H9 (cell line): ENCODE measurements at regions not wholly inside any gene's neighbourhood (a gene's known extent, or its start where the extent isn't known, plus 50 kb on each side); places are given as distances from the start of the nearest gene placed in this dataset.

Experiments
- DNase-seq: peaks from one replicate; pipeline ENCODE4 v3.0.0-alpha.2; 2017
- H2AFZ ChIP-seq: one replicate; pipeline ENCODE4 v1.6.1; 2013; ENCODE audit warnings: mild to moderate bottlenecking, low read length, control low read depth, moderate library complexity
- H2AK5ac ChIP-seq: 2 replicates; pipeline ENCODE4 v1.6.1; 2013; ENCODE audit warnings: low read length, control low read depth, mixed read lengths; ENCODE audit not compliant: insufficient read length
- H2BK120ac ChIP-seq: one replicate; pipeline ENCODE4 v1.6.1; 2013; ENCODE audit warnings: low read depth, mild to moderate bottlenecking, low read length, control low read depth, inconsistent platforms; ENCODE audit not compliant: poor library complexity, severe bottlenecking
- H2BK12ac ChIP-seq: 2 replicates; pipeline ENCODE4 v1.6.1; 2013; ENCODE audit warnings: low read length, control low read depth, mixed read lengths, low read depth; ENCODE audit not compliant: insufficient read length
- H2BK15ac ChIP-seq: 2 replicates; pipeline ENCODE4 v1.6.1; 2013; ENCODE audit warnings: low read depth, low read length, control low read depth
- H2BK20ac ChIP-seq: one replicate; pipeline ENCODE4 v1.6.1; 2013; ENCODE audit warnings: low read depth, mild to moderate bottlenecking, low read length, control low read depth, inconsistent platforms; ENCODE audit not compliant: poor library complexity, severe bottlenecking
- H2BK5ac ChIP-seq: 2 replicates; pipeline ENCODE4 v1.6.1; 2013; ENCODE audit warnings: low read length, control low read depth, mixed read lengths; ENCODE audit not compliant: insufficient read length
- H3K14ac ChIP-seq: 2 replicates; pipeline ENCODE4 v1.6.1; 2013; ENCODE audit warnings: low read length, control low read depth; ENCODE audit not compliant: insufficient read depth
- H3K18ac ChIP-seq: 2 replicates; pipeline ENCODE4 v1.6.1; 2013; ENCODE audit warnings: low read depth, mild to moderate bottlenecking, mixed read lengths, low read length, control low read depth; ENCODE audit not compliant: insufficient read length
- H3K23ac ChIP-seq: 2 replicates; pipeline ENCODE4 v1.6.1; 2013; ENCODE audit warnings: low read length, control low read depth, mixed read lengths, low read depth; ENCODE audit not compliant: insufficient read length
- H3K23me2 ChIP-seq: 2 replicates; pipeline ENCODE4 v1.6.1; 2013; ENCODE audit warnings: low read depth, mild to moderate bottlenecking, mixed read lengths, low read length, control low read depth; ENCODE audit not compliant: insufficient read length, poor library complexity, severe bottlenecking
- H3K27ac ChIP-seq: 2 replicates; pipeline ENCODE4 v1.5.1; 2013; ENCODE audit warnings: low read length, control low read depth, mixed read lengths, low read depth; ENCODE audit not compliant: insufficient read length
- H3K27me3 ChIP-seq: 2 replicates; pipeline ENCODE4 v1.6.1; 2013; ENCODE audit warnings: low read length, control low read depth, inconsistent platforms; ENCODE audit not compliant: insufficient read depth
- H3K4ac ChIP-seq: 2 replicates; pipeline ENCODE4 v1.6.1; 2013; ENCODE audit warnings: low read depth, mild to moderate bottlenecking, control low read depth, inconsistent platforms, low read length, moderate library complexity
- H3K4me1 ChIP-seq: 2 replicates; pipeline ENCODE4 v1.6.1; 2013; ENCODE audit warnings: low read length, control low read depth, inconsistent platforms; ENCODE audit not compliant: insufficient read depth
- H3K4me2 ChIP-seq: 2 replicates; pipeline ENCODE4 v1.6.1; 2013; ENCODE audit warnings: low read length, control low read depth, mixed read lengths; ENCODE audit not compliant: insufficient read length, insufficient read depth
- H3K56ac ChIP-seq: 2 replicates; pipeline ENCODE4 v1.6.1; 2013; ENCODE audit warnings: low read depth, mild to moderate bottlenecking, mixed read lengths, low read length, control low read depth; ENCODE audit not compliant: insufficient read length
- H3K79me1 ChIP-seq: 2 replicates; pipeline ENCODE4 v1.6.1; 2013; ENCODE audit warnings: low read depth, mild to moderate bottlenecking, moderate library complexity, low read length, control low read depth, inconsistent platforms; ENCODE audit not compliant: insufficient read depth, poor library complexity, severe bottlenecking
- H3K79me2 ChIP-seq: 2 replicates; pipeline ENCODE4 v1.6.1; 2013; ENCODE audit warnings: low read length, control low read depth, inconsistent platforms; ENCODE audit not compliant: insufficient read depth
- H3K9ac ChIP-seq: 2 replicates; pipeline ENCODE4 v1.6.1; 2013; ENCODE audit warnings: low read length, control low read depth, mixed read lengths; ENCODE audit not compliant: insufficient read length; ENCODE audit errors: extremely low read depth
- H3K9me3 ChIP-seq: one replicate; pipeline ENCODE4 v1.6.1; 2013; ENCODE audit warnings: low read depth, low read length, inconsistent platforms; ENCODE audit not compliant: control insufficient read depth
- H3T11ph ChIP-seq: one replicate; pipeline ENCODE4 v1.6.1; 2013; ENCODE audit warnings: mild to moderate bottlenecking, low read length, control low read depth, inconsistent platforms
- H4K20me1 ChIP-seq: one replicate; pipeline ENCODE4 v1.6.1; 2013; ENCODE audit not compliant: control insufficient read depth, insufficient read length, insufficient read depth
- H4K5ac ChIP-seq: 2 replicates; pipeline ENCODE4 v1.6.1; 2013; ENCODE audit warnings: low read depth, mild to moderate bottlenecking, mixed read lengths, low read length, control low read depth; ENCODE audit not compliant: insufficient read length
- H4K8ac ChIP-seq: replicated peaks from 2 replicates; pipeline ENCODE4 v1.6.1; 2013; ENCODE audit warnings: low read length, control low read depth, mixed read lengths, low read depth; ENCODE audit not compliant: insufficient read length
- H4K91ac ChIP-seq: 2 replicates; pipeline ENCODE4 v1.6.1; 2013; ENCODE audit warnings: low read depth, mild to moderate bottlenecking, moderate library complexity, mixed read lengths, low read length, control low read depth; ENCODE audit not compliant: insufficient read length
- H3K27ac Mint-ChIP-seq, 3 experiments: 2 replicates in 2 of 3; 3 replicates in 1 of 3; pipeline ENCODE4 v1.8.0; 2020 to 2021; ENCODE audit warnings: mixed read lengths in 3 of 3, mild to moderate bottlenecking in 1 of 3, moderate library complexity in 1 of 3
- H3K27me3 Mint-ChIP-seq: 2 replicates; pipeline ENCODE4 v1.8.0; 2021; ENCODE audit warnings: low read depth, mild to moderate bottlenecking, moderate library complexity, mixed read lengths
- H3K36me3 Mint-ChIP-seq, 3 experiments: 2 replicates in 2 of 3; 3 replicates in 1 of 3; pipeline ENCODE4 v1.8.0; 2020 to 2021; ENCODE audit warnings: low read depth in 3 of 3, mixed read lengths in 3 of 3; ENCODE audit not compliant: insufficient read depth in 1 of 3
- H3K4me1 Mint-ChIP-seq, 2 experiments: 2 replicates each; pipeline ENCODE4 v1.8.0; 2020; ENCODE audit warnings: mixed read lengths in 2 of 2
- H3K4me3 Mint-ChIP-seq, 2 experiments: 2 replicates in 1 of 2; 3 replicates in 1 of 2; pipeline ENCODE4 v1.8.0; 2020 to 2021; ENCODE audit warnings: mild to moderate bottlenecking in 2 of 2, mixed read lengths in 2 of 2, moderate library complexity in 1 of 2
- H3K9me3 Mint-ChIP-seq, 2 experiments: 2 replicates in 1 of 2; 3 replicates in 1 of 2; pipeline ENCODE4 v1.8.0; 2020; ENCODE audit warnings: mild to moderate bottlenecking in 2 of 2, mixed read lengths in 2 of 2, moderate library complexity in 1 of 2
- CTCF ChIP-seq: fragments of 200-600 bp; sonication (generic); conservative IDR thresholded peaks from 3 replicates; pipeline ENCODE4 v1.8.0; 2021; ENCODE audit warnings: antibody characterized with exemption, mild to moderate bottlenecking
- WGBS: extraction: QIAGEN DNeasy Blood & Tissue Kit; methylation state at CpG from one replicate; pipeline ENCODE4 v1.1.7; 2013; ENCODE audit warnings: missing lambda C conversion rate, low lambda C conversion rate, mixed read lengths; ENCODE audit not compliant: insufficient read length; ENCODE audit errors: extremely low coverage; 5-methylcytosine and 5-hydroxymethylcytosine counted together

GRCh38 chr1:199310708-199311107 is 671.9 kb downstream of the PTPRC start:
- Histone ChIP-seq H2BK120ac (peak overlapping the region; percentile 80), H3K79me2 (no peaks in the 10 kb centered on the region), H3K14ac (no peak overlapping the region), H3K18ac (no peak overlapping the region), H4K5ac (no peak overlapping the region), H3K23ac (no peak overlapping the region), H4K8ac (no peak overlapping the region), H3K27me3 (no peaks in the 10 kb centered on the region), H4K91ac (no peak overlapping the region), H2BK15ac (no peak overlapping the region), H3K27ac (no peak overlapping the region), H3T11ph (no peak overlapping the region), H2BK20ac (peak overlapping the region; percentile 94), H3K56ac (no peak overlapping the region), H2BK12ac (no peak overlapping the region), H3K4ac (no peak overlapping the region), H2BK5ac (no peak overlapping the region), H3K23me2 (no peaks in the 10 kb centered on the region), H3K4me1 (peaks cover 1% of the 10 kb centered on the region; the same call in 1 of the 2 replicates), H3K9ac (no peak overlapping the region), H2AFZ (no peak overlapping the region), H4K20me1 (no peaks in the 10 kb centered on the region), H2AK5ac (no peak overlapping the region), H3K79me1 (no peaks in the 10 kb centered on the region), H3K9me3 (no peaks in the 10 kb centered on the region), H3K4me2 (no peak overlapping the region)
- Mint-ChIP-seq H3K27me3 (no peaks in the 10 kb centered on the region), H3K36me3 (no peaks in the 10 kb centered on the region), H3K9me3 (no peaks in the 10 kb centered on the region), H3K27ac (peak overlapping the region; percentile 55 to 96 (median 84); a peak in 3 of 7 replicates), H3K4me3 (no peak overlapping the region), H3K4me1 (peaks cover 27 to 31% of the 10 kb centered on the region in 2 experiments)
- DNase-seq = no peak
- TF ChIP-seq CTCF = no peak
- no CpG with 5 or more reads among the region's 2 CpGs for WGBS
